ENCODE measurements at regions not wholly inside any gene's neighbourhood (a gene's known extent, or its start where the extent isn't known, plus 50 kb on each side); places are given as distances from the start of the nearest gene placed in this dataset.

GRCh38 chr5:162324328-162324727 is 256.8 kb downstream of the GABRG2 start:
- no peak for DNase-seq (ENCODE audit: low spot score)

GRCh38 chr5:162325143-162325727 is 257.7 kb downstream of the GABRG2 start:
- no peak for DNase-seq (ENCODE audit: low spot score)

- DNase-seq (ENCODE audit: low spot score), result no peak
These were observed 267.4 kb downstream of the GABRG2 start for GRCh38 chr5:162334944-162335343.

GRCh38 chr5:162360373-162360931 is 292.9 kb downstream of the GABRG2 start:
- DNase-seq (ENCODE audit: low spot score), result no peak

- no peak for DNase-seq (ENCODE audit: low spot score)
These were observed 304.7 kb downstream of the GABRG2 start for GRCh38 chr5:162372256-162372655.

DNA sequence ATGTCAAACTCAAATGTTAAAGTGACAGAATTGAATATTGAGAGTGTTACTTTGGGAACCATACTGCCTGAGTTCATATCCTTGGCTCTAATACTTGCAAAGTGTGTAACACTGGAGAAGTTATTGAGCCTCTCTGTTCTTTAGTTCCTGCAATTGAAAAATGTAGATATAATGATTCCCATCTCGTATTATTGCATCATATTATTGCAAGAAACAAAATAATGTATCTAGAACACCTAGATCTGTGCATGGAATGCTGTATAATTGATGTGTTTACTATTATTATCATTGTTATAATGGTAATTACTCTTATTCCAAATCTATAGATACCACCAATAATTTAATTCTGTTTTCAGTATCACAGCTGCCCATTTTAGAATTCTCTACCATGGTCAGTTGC is 310.3 kb downstream of the GABRG2 start:
- no peak for DNase-seq (ENCODE audit: low spot score)

DNA sequence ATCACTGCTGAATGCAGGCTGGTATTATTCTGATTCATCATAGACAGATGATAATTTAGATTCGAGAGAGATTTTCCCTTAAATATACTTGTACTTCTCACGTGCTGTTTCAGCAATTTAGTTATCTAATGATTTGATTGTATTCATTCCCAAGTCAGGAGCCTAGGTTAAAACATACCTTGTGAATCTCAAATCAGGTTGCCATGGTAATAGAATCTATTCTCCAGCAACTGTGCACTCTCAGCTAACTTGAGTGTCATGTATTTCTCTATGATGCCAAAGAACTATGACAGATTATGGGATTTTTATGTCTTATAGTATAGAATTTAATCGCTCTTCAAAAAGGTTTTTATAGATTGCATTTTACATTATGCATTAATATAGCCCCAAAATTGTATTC is 315.3 kb downstream of the GABRG2 start:
- no peak for DNase-seq (ENCODE audit: low spot score)

- DNase-seq (ENCODE audit: low spot score), result no peak
These were observed 316.7 kb downstream of the GABRG2 start for GRCh38 chr5:162384225-162384624.

DNA sequence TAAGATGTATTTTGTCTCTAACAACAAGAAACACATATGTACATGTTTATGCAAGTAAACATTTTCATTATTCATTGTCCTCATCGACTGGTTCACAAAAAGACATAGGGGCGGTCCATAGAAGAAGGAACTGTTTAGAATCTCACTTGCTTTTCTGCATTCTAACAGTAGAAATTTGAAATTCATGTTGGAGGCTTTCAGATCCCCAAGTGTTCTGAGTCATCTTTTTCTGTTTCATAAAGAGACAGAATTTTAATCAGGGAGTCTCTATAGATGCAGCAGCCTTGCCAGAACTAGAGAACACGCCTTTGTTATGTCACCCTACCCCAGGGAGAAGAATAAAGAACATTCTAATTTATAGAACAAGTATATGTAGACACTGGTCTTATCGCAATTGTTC is 324.3 kb downstream of the GABRG2 start:
- no peak for DNase-seq (ENCODE audit: low spot score)

- no peak for DNase-seq (ENCODE audit: low spot score)
These were observed 324.8 kb downstream of the GABRG2 start for GRCh38 chr5:162392336-162392735.

DNA sequence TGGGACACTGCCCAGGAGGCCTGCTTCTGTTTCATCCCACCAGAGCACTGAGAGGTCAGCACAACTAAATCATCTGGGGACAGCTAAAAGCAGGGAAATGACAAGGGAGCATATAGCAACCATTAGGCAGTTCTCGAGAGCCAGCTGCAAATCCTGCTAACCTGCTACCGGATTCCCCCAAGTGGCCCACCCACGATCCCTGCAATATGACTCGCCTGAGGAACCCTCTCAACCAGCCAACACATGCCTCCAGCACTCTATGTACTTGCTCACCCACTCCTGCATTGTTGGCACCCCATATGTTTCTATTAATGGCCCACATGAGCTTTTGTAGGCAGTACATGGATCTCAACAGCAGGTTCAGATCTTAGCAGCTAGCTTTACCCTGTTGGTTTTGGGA is 326.0 kb downstream of the GABRG2 start:
- DNase-seq (ENCODE audit: low spot score), result no peak

- DNase-seq (ENCODE audit: low spot score), result no peak
These were observed 340.0 kb downstream of the GABRG2 start for GRCh38 chr5:162407614-162408013.

- no peak for DNase-seq (ENCODE audit: low spot score)
These were observed 342.8 kb downstream of the GABRG2 start for GRCh38 chr5:162410365-162410764.

- no peak for DNase-seq (ENCODE audit: low spot score)
These were observed 361.6 kb downstream of the GABRG2 start for GRCh38 chr5:162429142-162429541.

- DNase-seq (ENCODE audit: low spot score), result no peak
These were observed 366.7 kb downstream of the GABRG2 start for GRCh38 chr5:162434281-162434680.

GRCh38 chr5:162436055-162436454 is 368.5 kb downstream of the GABRG2 start:
- no peak for DNase-seq (ENCODE audit: low spot score)

GRCh38 chr5:162444129-162444762 is 376.7 kb downstream of the GABRG2 start:
- no peak for DNase-seq (ENCODE audit: low spot score)

- no peak for DNase-seq (ENCODE audit: low spot score)
These were observed 388.5 kb downstream of the GABRG2 start for GRCh38 chr5:162456086-162456485.

DNA sequence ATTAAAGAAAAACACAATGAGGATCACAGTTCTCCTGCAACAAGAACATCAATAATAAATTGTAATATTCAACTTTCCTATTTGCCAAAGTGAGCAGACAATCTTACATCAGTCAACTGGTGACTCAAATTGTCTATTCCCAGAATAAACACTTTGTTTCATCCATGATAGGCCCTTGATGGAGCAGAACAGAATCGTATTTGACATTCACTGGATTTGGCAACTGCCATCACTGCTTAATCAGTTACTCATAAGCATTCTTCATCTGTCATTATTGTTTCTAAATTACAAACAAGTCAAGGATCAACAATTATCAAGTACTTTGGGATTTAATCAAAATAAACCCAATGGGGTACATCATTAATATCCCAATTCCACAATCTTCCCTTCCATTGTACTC is 398.4 kb downstream of the GABRG2 start:
- no peak for DNase-seq (ENCODE audit: low spot score)

DNA sequence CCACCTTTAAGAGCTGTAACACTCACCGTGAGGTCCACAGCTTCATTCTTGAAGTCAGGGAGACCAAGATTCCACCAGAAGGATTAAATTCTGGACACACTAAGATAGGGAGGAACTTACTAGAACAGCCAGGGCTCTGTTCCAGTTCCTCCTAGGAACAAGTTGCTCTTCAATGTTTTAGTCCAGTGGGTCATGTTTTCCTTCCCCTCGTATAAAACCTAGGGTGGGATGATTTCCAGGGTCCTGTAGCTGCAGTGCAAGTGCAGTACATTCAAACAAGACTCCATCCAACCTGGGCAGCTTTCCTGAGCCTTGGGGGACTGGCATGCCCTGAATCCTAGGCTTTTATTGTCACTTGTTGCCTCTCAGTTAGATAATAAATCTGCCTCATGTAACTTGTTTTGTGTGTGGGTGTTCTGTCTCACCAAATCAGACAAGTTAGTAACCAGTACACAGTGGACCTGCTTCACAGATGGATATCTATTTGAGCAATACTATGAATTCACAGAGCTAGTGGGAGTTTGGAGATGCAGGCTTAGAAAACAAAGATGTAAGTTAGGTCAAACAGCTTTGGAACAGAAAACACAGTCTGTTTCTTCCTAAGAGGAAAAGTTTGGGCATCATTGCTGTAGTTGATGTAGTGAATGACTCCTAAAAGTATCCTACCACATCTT is 405.6 kb downstream of the GABRG2 start:
- DNase-seq (ENCODE audit: low spot score), result no peak

- DNase-seq (ENCODE audit: low spot score), result no peak
These were observed 406.7 kb downstream of the GABRG2 start for GRCh38 chr5:162474239-162474638.

DNA sequence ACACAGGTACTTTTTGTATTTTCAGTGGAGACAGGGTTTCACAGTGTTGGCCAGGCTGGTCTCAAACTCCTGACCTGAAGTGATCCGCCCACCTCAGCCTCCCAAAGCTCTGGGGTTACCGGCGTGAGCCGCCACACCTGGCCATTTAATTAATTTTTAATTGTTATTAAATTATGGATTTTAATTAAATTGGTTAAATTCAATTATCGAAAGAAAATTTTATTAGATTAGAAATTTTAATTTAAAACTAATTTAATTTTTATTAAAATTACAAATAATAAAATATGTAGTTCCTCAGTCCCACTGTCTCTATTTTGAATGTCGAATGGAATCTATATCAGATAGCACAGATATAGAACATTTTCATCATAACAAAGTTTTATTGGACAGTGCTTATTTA is 416.5 kb downstream of the GABRG2 start:
- no peak for DNase-seq (ENCODE audit: low spot score)

- no peak for DNase-seq (ENCODE audit: low spot score)
These were observed 417.4 kb downstream of the GABRG2 start for GRCh38 chr5:162484986-162485385.
